Hematopoietic multipotent progenitor cell treated with erythropoietin and hydrocortisone succinate and interleukin-3 and kit ligand, for 8 days (in vitro differentiated cells): ENCODE measurements at regions not wholly inside any gene's neighbourhood (a gene's known extent, or its start where the extent isn't known, plus 50 kb on each side); places are given as distances from the start of the nearest gene placed in this dataset.
"Not testable (repeated sequence)": the region's sequence is repeated elsewhere in the genome, so short reads cannot be mapped to it uniquely, and the experiment has no call there.

Source experiments
- DNase-seq: peaks from one replicate; pipeline ENCODE4 v3.0.0-alpha.2; 2015

GRCh38 chr2:190005513-190005912 lies 57.0 kb downstream of the MSTN start:
- no peak for DNase-seq

- DNase-seq: no peak
Measured at GRCh38 chr2:189999661-190000060, 62.9 kb downstream of the MSTN start.

- not testable (repeated sequence) for DNase-seq
Measured at GRCh38 chr2:189998665-189999064, 63.9 kb downstream of the MSTN start.

GRCh38 chr2:189997016-189997415 lies 65.5 kb downstream of the MSTN start:
- no peak for DNase-seq

- no peak for DNase-seq
Measured at GRCh38 chr2:189995679-189996078, 66.8 kb downstream of the MSTN start.

GRCh38 chr2:189982780-189983394 lies 79.6 kb downstream of the MSTN start:
- DNase-seq: peak; percentile 46

- DNase-seq: no peak
Measured at GRCh38 chr2:189982087-189982486, 80.4 kb downstream of the MSTN start.

- not testable (repeated sequence) for DNase-seq
Measured at GRCh38 chr2:189976488-189976887, 86.0 kb downstream of the MSTN start.

GRCh38 chr2:189960346-189960745 lies 102.2 kb downstream of the MSTN start:
- DNase-seq: no peak

- DNase-seq: no peak
Measured at GRCh38 chr2:189959450-189959849, 103.1 kb downstream of the MSTN start.

- no peak for DNase-seq
Measured at GRCh38 chr2:189954989-189955388, 107.5 kb downstream of the MSTN start.

- no peak for DNase-seq
Measured at GRCh38 chr2:189952536-189953109, 109.9 kb downstream of the MSTN start.

GRCh38 chr2:189951791-189952535 lies 110.6 kb downstream of the MSTN start:
- DNase-seq: no peak

GRCh38 chr2:189943009-189943408 lies 119.5 kb downstream of the MSTN start:
- DNase-seq: no peak

GRCh38 chr2:189940913-189941312 lies 121.6 kb downstream of the MSTN start:
- DNase-seq: no peak

GRCh38 chr2:189937691-189938090 lies 124.8 kb downstream of the MSTN start:
- no peak for DNase-seq

GRCh38 chr2:189933911-189934399 lies 128.6 kb downstream of the MSTN start:
- no peak for DNase-seq

- no peak for DNase-seq
Measured at GRCh38 chr2:189933041-189933440, 129.5 kb downstream of the MSTN start.

- no peak for DNase-seq
Measured at GRCh38 chr2:189927823-189928222, 134.7 kb downstream of the MSTN start.
